ENCODE measurements at regions not wholly inside any gene's neighbourhood (a gene's known extent, or its start where the extent isn't known, plus 50 kb on each side); places are given as distances from the start of the nearest gene placed in this dataset.

DNA sequence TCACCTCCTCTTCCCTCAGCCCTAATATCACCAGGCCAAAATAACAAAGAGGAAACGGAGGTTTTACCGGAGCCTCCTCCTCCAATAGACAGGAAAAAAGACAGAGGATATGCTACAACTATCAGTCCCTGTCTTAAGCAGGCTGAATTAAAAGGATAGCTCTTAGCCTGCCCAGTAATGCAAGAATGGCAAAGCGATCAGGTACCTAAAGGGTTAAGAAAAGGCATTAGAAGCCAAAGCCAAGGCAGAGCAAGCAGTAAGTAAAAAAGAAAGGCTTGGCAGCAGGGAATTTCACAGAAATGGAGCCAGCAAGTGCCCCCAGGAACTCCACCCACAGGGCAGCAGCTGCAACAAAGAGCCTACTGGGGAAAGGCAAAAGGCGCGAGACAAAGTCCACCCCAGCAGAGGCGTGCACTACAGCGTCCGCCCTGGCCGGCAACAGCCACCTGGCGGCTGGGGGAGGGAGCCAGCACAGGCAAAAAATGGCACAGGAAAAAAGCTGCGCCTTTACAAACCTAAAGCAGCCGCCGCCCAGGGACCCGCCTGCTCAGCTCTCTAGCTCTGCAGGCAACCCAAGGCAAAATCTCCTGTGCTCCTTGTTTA lies 220.6 kb upstream of the ZC4H2 start:
- TF ChIP-seq EZH2 (IDR thresholded peaks at IDR 0.05; ENCODE audit: borderline replicate concordance, low read length): no peak
- 0 out of 2 replicates have a peak, but pooled peaks have one; percentile 13 for TF ChIP-seq CTCF (IDR thresholded peaks at IDR 0.05; ENCODE audit: low read length)
